ENCODE measurements at regions not wholly inside any gene's neighbourhood (a gene's known extent, or its start where the extent isn't known, plus 50 kb on each side); places are given as distances from the start of the nearest gene placed in this dataset.

GRCh38 chr15:85889956-85890619 is 95.4 kb upstream of the KLHL25 start:
- no peak overlapping the region for H3K4me3 Mint-ChIP-seq (ENCODE audit: unreplicated experiment)
- H3K27ac Mint-ChIP-seq (ENCODE audit: unreplicated experiment) = no peak overlapping the region
- no peak for DNase-seq (ENCODE audit: extremely low spot score, unreplicated experiment)
- H3K36me3 Mint-ChIP-seq (ENCODE audit: unreplicated experiment) = no peaks in the 10 kb centered on the region
- H3K27me3 Mint-ChIP-seq (ENCODE audit: unreplicated experiment) = peaks cover 27% of the 10 kb centered on the region
- H3K9me3 Mint-ChIP-seq (ENCODE audit: unreplicated experiment) = no peaks in the 10 kb centered on the region
- H3K4me1 Mint-ChIP-seq (ENCODE audit: unreplicated experiment) = no peaks in the 10 kb centered on the region
- TF ChIP-seq CTCF (IDR thresholded peaks at IDR 0.05) = no peak

- Mint-ChIP-seq H3K36me3 (ENCODE audit: unreplicated experiment) (no peaks in the 10 kb centered on the region), H3K9me3 (ENCODE audit: unreplicated experiment) (no peaks in the 10 kb centered on the region), H3K4me3 (ENCODE audit: unreplicated experiment) (no peak overlapping the region), H3K4me1 (ENCODE audit: unreplicated experiment) (no peaks in the 10 kb centered on the region), H3K27ac (ENCODE audit: unreplicated experiment) (no peak overlapping the region), H3K27me3 (ENCODE audit: unreplicated experiment) (peaks cover 28% of the 10 kb centered on the region)
- TF ChIP-seq CTCF (IDR thresholded peaks at IDR 0.05) = no peak
- no peak for DNase-seq (ENCODE audit: extremely low spot score, unreplicated experiment)
Measured at GRCh38 chr15:85890620-85890980, 95.9 kb upstream of the KLHL25 start.

GRCh38 chr15:85891470-85891869 is 96.7 kb upstream of the KLHL25 start:
- no peak for DNase-seq (ENCODE audit: extremely low spot score, unreplicated experiment)
- Mint-ChIP-seq H3K4me3 (ENCODE audit: unreplicated experiment) (no peak overlapping the region), H3K9me3 (ENCODE audit: unreplicated experiment) (no peaks in the 10 kb centered on the region), H3K36me3 (ENCODE audit: unreplicated experiment) (no peaks in the 10 kb centered on the region), H3K4me1 (ENCODE audit: unreplicated experiment) (no peaks in the 10 kb centered on the region), H3K27ac (ENCODE audit: unreplicated experiment) (no peak overlapping the region), H3K27me3 (ENCODE audit: unreplicated experiment) (peaks cover 27% of the 10 kb centered on the region)
- no peak for TF ChIP-seq CTCF (IDR thresholded peaks at IDR 0.05)

GRCh38 chr15:85892232-85892631 is 97.5 kb upstream of the KLHL25 start:
- H3K36me3 Mint-ChIP-seq (ENCODE audit: unreplicated experiment) = no peaks in the 10 kb centered on the region
- no peaks in the 10 kb centered on the region for H3K9me3 Mint-ChIP-seq (ENCODE audit: unreplicated experiment)
- no peak overlapping the region for H3K4me3 Mint-ChIP-seq (ENCODE audit: unreplicated experiment)
- H3K27me3 Mint-ChIP-seq (ENCODE audit: unreplicated experiment) = peaks cover 26% of the 10 kb centered on the region
- no peak for DNase-seq (ENCODE audit: extremely low spot score, unreplicated experiment)
- no peaks in the 10 kb centered on the region for H3K4me1 Mint-ChIP-seq (ENCODE audit: unreplicated experiment)
- TF ChIP-seq CTCF (IDR thresholded peaks at IDR 0.05) = no peak
- no peak overlapping the region for H3K27ac Mint-ChIP-seq (ENCODE audit: unreplicated experiment)

- Mint-ChIP-seq H3K4me3 (ENCODE audit: unreplicated experiment) (no peak overlapping the region), H3K27ac (ENCODE audit: unreplicated experiment) (no peak overlapping the region), H3K9me3 (ENCODE audit: unreplicated experiment) (no peaks in the 10 kb centered on the region), H3K4me1 (ENCODE audit: unreplicated experiment) (no peaks in the 10 kb centered on the region), H3K27me3 (ENCODE audit: unreplicated experiment) (peaks cover 18% of the 10 kb centered on the region), H3K36me3 (ENCODE audit: unreplicated experiment) (no peaks in the 10 kb centered on the region)
- no peak for DNase-seq (ENCODE audit: extremely low spot score, unreplicated experiment)
- TF ChIP-seq CTCF (IDR thresholded peaks at IDR 0.05) = no peak
Measured at GRCh38 chr15:85897207-85897894, 102.6 kb upstream of the KLHL25 start.

Data from osteocyte (in vitro differentiated cells).